GM12891 (cell line): ENCODE measurements at regions not wholly inside any gene's neighbourhood (a gene's known extent, or its start where the extent isn't known, plus 50 kb on each side); places are given as distances from the start of the nearest gene placed in this dataset.
"Not testable (repeated sequence)": the region's sequence is repeated elsewhere in the genome, so short reads cannot be mapped to it uniquely, and the experiment has no call there.

ENCODE experiments used
- DNase-seq: peaks from one replicate; pipeline ENCODE4 v3.0.0; 2011; ENCODE audit warnings: low spot score; ENCODE audit not compliant: insufficient read length
- FAIRE-seq: peaks from 2 replicates; lab custom pipeline; 2011; peaks lifted over from hg19 to GRCh38; lab: Jason Lieb, UNC
- PAX5 ChIP-seq: IDR thresholded peaks from 2 replicates; pipeline ENCODE4 v1.6.1; 2011; ENCODE audit warnings: low read length, moderate library complexity, mild to moderate bottlenecking; ENCODE audit not compliant: insufficient read depth, severe bottlenecking
- POLR2A ChIP-seq: IDR thresholded peaks from 2 replicates; pipeline ENCODE4 v1.6.1; 2011; ENCODE audit warnings: low read depth, low read length, control low read depth
- POLR2AphosphoS5 ChIP-seq: IDR thresholded peaks from 2 replicates; pipeline ENCODE4 v1.6.1; 2011; ENCODE audit warnings: low read depth, low read length, control low read depth
- POU2F2 ChIP-seq: IDR thresholded peaks from 2 replicates; pipeline ENCODE4 v1.6.1; 2011; ENCODE audit warnings: low read depth, mild to moderate bottlenecking, control low read depth, low read length, moderate library complexity
- SPI1 ChIP-seq: IDR thresholded peaks from 2 replicates; pipeline ENCODE4 v1.6.1; 2011; ENCODE audit warnings: low read depth, low read length, control low read depth
- TAF1 ChIP-seq: IDR thresholded peaks from 2 replicates; pipeline ENCODE4 v1.6.1; 2011; ENCODE audit warnings: low read depth, low read length, control low read depth

DNA sequence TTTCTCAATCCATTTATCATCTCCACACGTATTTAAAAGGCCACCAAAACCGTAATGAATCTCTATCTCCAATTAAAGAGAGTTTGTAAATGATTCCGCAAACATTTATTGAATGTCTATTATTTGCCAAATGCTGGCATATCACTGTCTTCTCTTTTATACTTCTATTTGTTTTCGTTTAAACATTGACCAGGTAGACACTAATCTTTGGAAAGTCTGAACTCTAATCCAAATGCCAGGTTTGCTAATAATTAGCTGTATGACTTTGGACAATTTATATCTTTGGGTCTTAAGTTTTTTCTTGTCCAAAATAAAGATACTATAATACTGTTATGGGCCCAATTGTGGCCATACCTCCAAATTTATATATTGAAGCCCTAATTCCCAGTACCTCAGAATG lies 299.2 kb upstream of the TBX18 start:
- no peak for DNase-seq
- TF ChIP-seq POU2F2: no peak
- no peak for TF ChIP-seq PAX5
- TF ChIP-seq POLR2A: no peak
- TF ChIP-seq POLR2AphosphoS5: no peak
- TF ChIP-seq SPI1: no peak
- no peak for TF ChIP-seq TAF1
- no peak for FAIRE-seq

- no peak for DNase-seq
- TF ChIP-seq POLR2AphosphoS5 (no peak), TAF1 (no peak), POU2F2 (no peak), PAX5 (no peak), SPI1 (no peak)
- no peak for FAIRE-seq
Observed at GRCh38 chr6:85062884-85063283, 298.5 kb upstream of the TBX18 start.

- DNase-seq (no peak), FAIRE-seq (no peak)
- TF ChIP-seq POLR2AphosphoS5: no peak
- TF ChIP-seq SPI1: no peak
- TF ChIP-seq POLR2A: no peak
- no peak for TF ChIP-seq POU2F2
- TF ChIP-seq PAX5: no peak
- TF ChIP-seq TAF1: no peak
Observed at GRCh38 chr6:85058806-85059205, 294.4 kb upstream of the TBX18 start.

GRCh38 chr6:85050149-85050548 lies 285.8 kb upstream of the TBX18 start:
- DNase-seq (no peak), FAIRE-seq (no peak)
- no peak for TF ChIP-seq SPI1
- no peak for TF ChIP-seq TAF1
- no peak for TF ChIP-seq POU2F2
- no peak for TF ChIP-seq POLR2A

- FAIRE-seq (no peak), DNase-seq (no peak)
- TF ChIP-seq POU2F2: no peak
- no peak for TF ChIP-seq PAX5
- no peak for TF ChIP-seq TAF1
- no peak for TF ChIP-seq POLR2AphosphoS5
- TF ChIP-seq SPI1: no peak
- no peak for TF ChIP-seq POLR2A
Observed at GRCh38 chr6:85049282-85049681, 284.9 kb upstream of the TBX18 start.

- TF ChIP-seq PAX5 (no peak), POLR2A (no peak), SPI1 (no peak), TAF1 (no peak), POU2F2 (no peak), POLR2AphosphoS5 (no peak)
- DNase-seq (no peak), FAIRE-seq (no peak)
Observed at GRCh38 chr6:85047818-85048217, 283.4 kb upstream of the TBX18 start.

GRCh38 chr6:85045767-85046166 lies 281.4 kb upstream of the TBX18 start:
- not testable (repeated sequence) for FAIRE-seq, DNase-seq

- FAIRE-seq (no peak), DNase-seq (no peak)
- TF ChIP-seq POLR2A: no peak
- no peak for TF ChIP-seq TAF1
- no peak for TF ChIP-seq POLR2AphosphoS5
- TF ChIP-seq POU2F2: no peak
- no peak for TF ChIP-seq SPI1
- TF ChIP-seq PAX5: no peak
Observed at GRCh38 chr6:85044361-85044760, 280.0 kb upstream of the TBX18 start.

- TF ChIP-seq TAF1 (no peak), SPI1 (peak; percentile 85)
- DNase-seq: peak; percentile 6
- FAIRE-seq: no peak
Observed at GRCh38 chr6:85041376-85041775, 277.0 kb upstream of the TBX18 start.

DNA sequence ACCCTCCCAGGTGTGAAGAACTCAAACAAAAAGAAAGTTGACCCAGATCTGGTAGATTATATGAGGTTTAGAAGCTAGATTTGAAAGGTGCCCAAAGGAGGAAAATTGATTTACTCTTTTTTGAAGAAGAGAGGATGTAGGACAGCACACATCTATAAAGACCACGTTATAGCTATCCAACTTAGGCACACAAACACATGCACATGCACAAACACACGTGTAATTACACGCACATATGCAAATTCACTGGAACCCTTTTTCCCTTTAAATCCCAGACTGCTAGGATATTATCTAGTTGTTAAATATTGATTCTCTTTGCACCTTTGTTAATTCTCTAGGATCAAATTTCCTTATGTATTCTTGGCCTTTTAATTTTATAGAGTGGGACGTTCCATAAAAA lies 272.8 kb upstream of the TBX18 start:
- TF ChIP-seq SPI1: no peak
- no peak for TF ChIP-seq PAX5
- no peak for TF ChIP-seq POLR2AphosphoS5
- TF ChIP-seq POU2F2: no peak
- no peak for TF ChIP-seq TAF1
- TF ChIP-seq POLR2A: no peak
- DNase-seq: no peak
- FAIRE-seq: no peak

DNA sequence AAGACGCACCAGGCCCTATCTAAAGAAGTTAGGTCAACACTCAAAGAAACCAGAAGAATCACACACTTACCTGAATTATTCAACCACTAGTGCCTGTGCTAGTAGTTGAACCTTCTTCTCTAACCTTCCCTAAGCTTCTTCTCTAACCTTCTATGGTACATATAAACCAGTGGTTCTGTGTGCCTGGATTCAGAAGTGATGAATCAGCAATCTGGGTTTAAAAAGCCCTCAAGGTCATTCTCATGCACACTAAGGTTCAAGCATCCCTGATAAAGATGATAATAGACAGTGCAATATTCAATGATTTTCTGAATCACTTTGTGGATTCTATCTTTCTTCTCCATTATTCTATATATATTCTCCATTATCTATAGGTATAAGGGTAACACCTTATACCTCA lies 271.4 kb upstream of the TBX18 start:
- DNase-seq (no peak), FAIRE-seq (no peak)
- TF ChIP-seq POU2F2: no peak
- TF ChIP-seq SPI1: no peak
- no peak for TF ChIP-seq POLR2AphosphoS5
- TF ChIP-seq PAX5: no peak
- TF ChIP-seq POLR2A: no peak
- TF ChIP-seq TAF1: no peak
